HCT116 (cell line): ENCODE measurements at regions not wholly inside any gene's neighbourhood (a gene's known extent, or its start where the extent isn't known, plus 50 kb on each side); places are given as distances from the start of the nearest gene placed in this dataset.

Experiments used
- ATAC-seq: fragments of 200-7000 bp; cut with Tn5 transposase; 2 replicates; pipeline ENCODE4 v1.9.1; 2020; ENCODE audit warnings: mild to moderate bottlenecking, moderate library complexity
- BruUV-seq: library from RNA; stranded (reverse); fragments of 400-500 nt; replicated peaks from 2 replicates; lab custom pipeline; 2021; lab: Mats Ljungman, UMichigan
- CTCF ChIA-PET: fragments of 300-600 bp; sonication (Branson Sonifier 250); formaldehyde crosslinking; loops from one replicate; lab custom pipeline; 2021; ENCODE audit warnings: antibody characterized with exemption; lab: Charles Lee
- POLR2A ChIA-PET: fragments of 300-600, 350-600 bp; sonication (Branson Sonifier 250); formaldehyde crosslinking; loops from one replicate; lab custom pipeline; 2021; ENCODE audit warnings: antibody characterized with exemption; lab: Charles Lee
- RAD21 ChIA-PET, 2 experiments: fragments of 300-600 bp; sonication (Branson Sonifier 250); formaldehyde crosslinking; loops; one replicate each; lab custom pipeline; 2023; ENCODE audit warnings: low total read pairs in 2 of 2; ENCODE audit not compliant: uncharacterized antibody in 2 of 2, unreplicated experiment in 2 of 2, low non-redundant PET in 1 of 2; lab: Charles Lee
- DNase-seq: peaks from one replicate; pipeline ENCODE4 v3.0.0-alpha.2; 2010; ENCODE audit warnings: low read depth, low spot score
- H2AFZ ChIP-seq: fragments of 200-600 bp; shearing (Covaris generic), sonication (generic); 2 replicates; pipeline ENCODE4 v1.6.1; 2017; ENCODE audit warnings: low read depth, mixed run types, mixed read lengths, antibody characterized with exemption, low read length; ENCODE audit not compliant: poor library complexity, severe bottlenecking
- H3K27ac ChIP-seq: 2 replicates; pipeline ENCODE4 v1.5.1; 2012; ENCODE audit warnings: low read depth, low read length
- H3K27me3 ChIP-seq: fragments of 200-600 bp; sonication (generic); 2 replicates; pipeline ENCODE4 v1.6.1; 2016; ENCODE audit warnings: mixed run types, low read length, mixed read lengths; ENCODE audit not compliant: insufficient read depth
- H3K36me3 ChIP-seq, 2 experiments: fragments of 200-500 bp in 1 of 2; fragments of 200-600 bp in 1 of 2; sonication (Bioruptor generic) in 1 of 2; sonication (generic) in 1 of 2; 2 replicates each; pipeline versions ENCODE4 v1.5.1 to v1.6.1; 2014 to 2016; ENCODE audit warnings: low read length in 2 of 2, inconsistent platforms in 1 of 2, mixed read lengths in 1 of 2, mixed run types in 1 of 2; ENCODE audit not compliant: insufficient read depth in 2 of 2, control insufficient read depth in 1 of 2
- H3K4me1 ChIP-seq, 2 experiments: fragments of 200-600 bp in 1 of 2; sonication (generic) in 1 of 2; 2 replicates each; pipeline versions ENCODE4 v1.5.1 to v1.6.1; 2012 to 2017; ENCODE audit warnings: low read length in 2 of 2, inconsistent platforms in 1 of 2, mild to moderate bottlenecking in 1 of 2, mixed read lengths in 1 of 2, mixed run types in 1 of 2, moderate library complexity in 1 of 2; ENCODE audit not compliant: insufficient read depth in 2 of 2, control insufficient read depth in 1 of 2
- H3K4me2 ChIP-seq: fragments of 200-600 bp; sonication (generic); 2 replicates; pipeline ENCODE4 v1.6.1; 2017; ENCODE audit warnings: mixed run types, low read length, mixed read lengths
- H3K4me3 ChIP-seq, 2 experiments: fragments of 200-600 bp in 1 of 2; sonication (generic) in 1 of 2; replicated peaks in 1 of 2; 2 replicates each; pipeline ENCODE4 v1.5.1; 2011 to 2016; ENCODE audit warnings: low read length in 2 of 2, control low read depth in 1 of 2, low read depth in 1 of 2, mild to moderate bottlenecking in 1 of 2, mixed read lengths in 1 of 2, mixed run types in 1 of 2
- H3K79me2 ChIP-seq: fragments of 200-600 bp; sonication (generic); 2 replicates; pipeline ENCODE4 v1.6.1; 2017; ENCODE audit warnings: mild to moderate bottlenecking, mixed run types, low read length, moderate library complexity, mixed read lengths; ENCODE audit not compliant: insufficient read depth
- H3K9ac ChIP-seq: fragments of 200-600 bp; sonication (generic); 2 replicates; pipeline ENCODE4 v1.6.1; 2016; ENCODE audit warnings: low read length, mixed read lengths
- H3K9me2 ChIP-seq: fragments of 200-600 bp; sonication (generic), shearing (Covaris generic); 2 replicates; pipeline ENCODE4 v1.6.1; 2017; ENCODE audit warnings: mixed run types, mild to moderate bottlenecking, moderate library complexity; ENCODE audit not compliant: insufficient read depth
- H3K9me3 ChIP-seq, 2 experiments: fragments of 200-500 bp in 1 of 2; fragments of 200-600 bp in 1 of 2; sonication (Bioruptor generic) in 1 of 2; sonication (generic) in 1 of 2; 2 replicates each; pipeline ENCODE4 v1.6.1; 2014 to 2017; ENCODE audit warnings: low read length in 2 of 2, mixed read lengths in 2 of 2, inconsistent platforms in 1 of 2, low read depth in 1 of 2, mild to moderate bottlenecking in 1 of 2, mixed run types in 1 of 2, moderate library complexity in 1 of 2; ENCODE audit not compliant: control insufficient read depth in 1 of 2, insufficient read depth in 1 of 2
- H4K20me1 ChIP-seq: fragments of 200-600 bp; sonication (generic), shearing (Covaris generic); 2 replicates; pipeline ENCODE4 v1.6.1; 2017; ENCODE audit warnings: mixed run types, mild to moderate bottlenecking, moderate library complexity; ENCODE audit not compliant: insufficient read depth
- CBX3 ChIP-seq: IDR thresholded peaks from 2 replicates; pipeline ENCODE4 v1.6.1; 2012; ENCODE audit warnings: low read depth
- CEBPB ChIP-seq: IDR thresholded peaks from 2 replicates; pipeline ENCODE4 v1.6.1; 2012; ENCODE audit warnings: low read depth
- CTCF ChIP-seq, 3 experiments: fragments of 200-600 bp in 1 of 3; sonication (generic) in 1 of 3; IDR thresholded peaks in 2 of 3; conservative IDR thresholded peaks in 1 of 3; 2 replicates each; pipeline ENCODE4 v1.5.1; 2012 to 2017; ENCODE audit warnings: low read depth in 2 of 3, low read length in 2 of 3, antibody characterized with exemption in 1 of 3, borderline replicate concordance in 1 of 3, control low read depth in 1 of 3, mild to moderate bottlenecking in 1 of 3, mixed read lengths in 1 of 3, mixed run types in 1 of 3, moderate library complexity in 1 of 3; ENCODE audit not compliant: insufficient read depth in 1 of 3
- EGR1 ChIP-seq: IDR thresholded peaks from 2 replicates; pipeline ENCODE4 v1.6.1; 2012; ENCODE audit warnings: low read depth
- ELF1 ChIP-seq: IDR thresholded peaks from 2 replicates; pipeline ENCODE4 v1.6.1; 2012; ENCODE audit warnings: low read depth, borderline replicate concordance
- EZH2phosphoT487 ChIP-seq: fragments of 200-600 bp; IDR thresholded peaks from 2 replicates; pipeline ENCODE4 v1.6.1; 2018; ENCODE audit warnings: antibody characterized with exemption, borderline replicate concordance
- FOSL1 ChIP-seq: IDR thresholded peaks from 2 replicates; pipeline ENCODE4 v1.6.1; 2012; ENCODE audit warnings: low read depth
- MAX ChIP-seq: IDR thresholded peaks from 2 replicates; pipeline ENCODE4 v1.6.1; 2012
- POLR2A ChIP-seq: IDR thresholded peaks from 2 replicates; pipeline ENCODE4 v1.7.0; 2011; ENCODE audit warnings: borderline replicate concordance; ENCODE audit not compliant: insufficient read depth, insufficient read length; ENCODE audit errors: extremely low read depth
- POLR2AphosphoS5 ChIP-seq: IDR thresholded peaks from 2 replicates; pipeline ENCODE4 v1.6.1; 2011; ENCODE audit warnings: mild to moderate bottlenecking, low read depth, low read length, moderate library complexity
- RAD21 ChIP-seq: IDR thresholded peaks from 2 replicates; pipeline ENCODE4 v1.6.1; 2012; ENCODE audit warnings: low read depth, mild to moderate bottlenecking
- REST ChIP-seq: IDR thresholded peaks from 2 replicates; pipeline ENCODE4 v1.6.1; 2012; ENCODE audit warnings: low read depth
- SIN3A ChIP-seq: IDR thresholded peaks from 2 replicates; pipeline ENCODE4 v1.6.1; 2012; ENCODE audit warnings: low read depth
- SP1 ChIP-seq: IDR thresholded peaks from 2 replicates; pipeline ENCODE4 v1.6.1; 2012; ENCODE audit warnings: low read depth
- SRF ChIP-seq: IDR thresholded peaks from 2 replicates; pipeline ENCODE4 v1.6.1; 2012; ENCODE audit warnings: low read depth
- TCF7L2 ChIP-seq: IDR thresholded peaks from 2 replicates; pipeline ENCODE4 v1.7.0; 2011; ENCODE audit warnings: borderline replicate concordance, inconsistent platforms; ENCODE audit not compliant: insufficient read depth, insufficient read length; ENCODE audit errors: extremely low read depth
- YY1 ChIP-seq: IDR thresholded peaks from 2 replicates; pipeline ENCODE4 v1.6.1; 2011; ENCODE audit warnings: low read length, low read depth, moderate library complexity, mild to moderate bottlenecking; ENCODE audit not compliant: insufficient replicate concordance; ENCODE audit errors: extremely low read depth
- ZBTB33 ChIP-seq: IDR thresholded peaks from 2 replicates; pipeline ENCODE4 v1.6.1; 2011; ENCODE audit warnings: mild to moderate bottlenecking, low read length, moderate library complexity; ENCODE audit not compliant: insufficient replicate concordance; ENCODE audit errors: extremely low read depth
- ZFX ChIP-seq: fragments of 450-650 bp; IDR thresholded peaks from 2 replicates; pipeline ENCODE4 v1.6.1; 2017
- ZNF274 ChIP-seq: fragments of 200-500 bp; sonication (Bioruptor generic); IDR thresholded peaks from 2 replicates; pipeline ENCODE4 v1.6.1; 2014; ENCODE audit warnings: mild to moderate bottlenecking, low read depth, low read length, inconsistent platforms
- intact Hi-C: fragments of 100-400 bp; cut with micrococcal nuclease; formaldehyde crosslinking; loops from 2 replicates; pipeline ENCODE4 v1.10.0; 2022

GRCh38 chr7:1351881-1352625 is 107.2 kb downstream of the MICALL2 start:
- no peak overlapping the region for H3K27ac ChIP-seq
- peaks cover 8 to 9% of the 10 kb centered on the region in 2 experiments; a peak in 3 of 4 replicates for H3K4me1 ChIP-seq
- no peak for TF ChIP-seq SRF
- no peak for TF ChIP-seq REST
- no peak for TF ChIP-seq CEBPB
- no peak for TF ChIP-seq CBX3
- no peak for TF ChIP-seq POLR2AphosphoS5
- TF ChIP-seq TCF7L2, result no peak
- no peak for TF ChIP-seq SP1
- no peak for TF ChIP-seq EGR1
- TF ChIP-seq RAD21, result no peak
- TF ChIP-seq ZFX, result no peak
- no peak for TF ChIP-seq CTCF (IDR thresholded peaks at IDR 0.05 in 2 of 3, conservative IDR thresholded peaks at IDR 0.05 in 1 of 3; ENCODE audit: borderline replicate concordance in 1 of 3, insufficient read depth in 1 of 3, low read depth in 2 of 3, low read length in 2 of 3)
- TF ChIP-seq ELF1, result no peak
- no peak for TF ChIP-seq SIN3A
- no peak for TF ChIP-seq MAX
- TF ChIP-seq EZH2phosphoT487, result no peak
- no peak for TF ChIP-seq FOSL1
- TF ChIP-seq ZBTB33, result no peak
- TF ChIP-seq YY1, result no peak
- TF ChIP-seq POLR2A, result no peak
- no peak for TF ChIP-seq ZNF274
- no peak overlapping the region for H3K4me3 ChIP-seq
- intact Hi-C loops, result no loop called here
- no peaks in the 10 kb centered on the region for H3K79me2 ChIP-seq
- H3K4me2 ChIP-seq, result no peak overlapping the region
- DNase-seq (no peak), ATAC-seq (no peak)
- no peak overlapping the region for H2AFZ ChIP-seq
- no TSS peak for BruUV-seq
- ChIA-PET RAD21 (no interaction called here), CTCF (no interaction called here), POLR2A (no interaction called here)
- H3K36me3 ChIP-seq, result no peaks in the 10 kb centered on the region
- no peaks in the 10 kb centered on the region for H3K9me2 ChIP-seq
- H3K27me3 ChIP-seq, result no peaks in the 10 kb centered on the region
- no peak overlapping the region for H3K9ac ChIP-seq
- H4K20me1 ChIP-seq, result no peaks in the 10 kb centered on the region
- H3K9me3 ChIP-seq, result no peaks in the 10 kb centered on the region
